ENCODE measurements at regions not wholly inside any gene's neighbourhood (a gene's known extent, or its start where the extent isn't known, plus 50 kb on each side); places are given as distances from the start of the nearest gene placed in this dataset.

DNA sequence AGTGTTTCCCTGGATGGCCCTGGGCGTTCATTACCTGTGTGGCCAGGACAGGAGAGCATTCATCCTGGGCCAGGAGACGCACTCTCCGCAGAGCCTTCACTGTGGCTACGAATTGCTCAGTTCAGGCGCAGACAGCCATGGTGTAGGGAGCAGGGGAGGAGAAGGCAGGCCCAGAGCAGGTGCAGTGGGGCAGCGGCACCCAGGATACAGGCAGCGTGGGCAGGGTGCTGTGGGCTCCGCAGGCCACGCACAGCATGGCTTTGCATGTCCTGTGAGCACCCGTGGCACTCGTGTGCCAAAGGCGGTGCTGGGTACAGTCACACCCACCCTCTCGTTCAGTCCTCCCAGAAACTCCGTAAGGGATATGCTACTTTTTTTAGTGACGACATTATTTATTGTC lies 124.2 kb upstream of the B3GAT1 start:
- H3K79me1 ChIP-seq (ENCODE audit: insufficient read depth, low read depth, low read length, poor library complexity, severe bottlenecking), result no peaks in the 10 kb centered on the region
- H4K91ac ChIP-seq (ENCODE audit: insufficient read length, low read depth, low read length), result no peak overlapping the region
- H4K5ac ChIP-seq (ENCODE audit: insufficient read length, low read depth, low read length), result no peak overlapping the region
- peak; percentile 16 for DNase-seq
- no peak overlapping the region for H2BK15ac ChIP-seq (ENCODE audit: low read depth, low read length)
- H3T11ph ChIP-seq (ENCODE audit: low read length), result no peak overlapping the region
- no peaks in the 10 kb centered on the region for H4K20me1 ChIP-seq (ENCODE audit: control insufficient read depth, insufficient read depth, insufficient read length)
- H2BK5ac ChIP-seq (ENCODE audit: insufficient read length, low read length), result no peak overlapping the region
- no peak overlapping the region for H3K18ac ChIP-seq (ENCODE audit: insufficient read length, low read depth, low read length)
- H3K56ac ChIP-seq (ENCODE audit: insufficient read length, low read depth, low read length), result no peak overlapping the region
- H3K4ac ChIP-seq (ENCODE audit: low read depth, low read length), result no peak overlapping the region
- WGBS (ENCODE audit: extremely low coverage, insufficient read length, low lambda C conversion rate), result no CpG with 5 or more reads among the region's 15 CpGs
- peak overlapping the region; percentile 2 for H4K8ac ChIP-seq (replicated peaks; ENCODE audit: insufficient read length, low read depth, low read length)
- H3K9ac ChIP-seq (ENCODE audit: extremely low read depth, insufficient read length, low read length), result no peak overlapping the region
- H3K23ac ChIP-seq (ENCODE audit: insufficient read length, low read depth, low read length), result no peak overlapping the region
- H3K27me3 ChIP-seq (ENCODE audit: insufficient read depth, low read length), result no peaks in the 10 kb centered on the region; the same call in 1 of the 2 replicates
- H2AK5ac ChIP-seq (ENCODE audit: insufficient read length, low read length), result no peak overlapping the region
- Mint-ChIP-seq H3K27me3 (ENCODE audit: low read depth) (peaks cover 7% of the 10 kb centered on the region), H3K9me3 (peaks cover 3 to 5% of the 10 kb centered on the region in 2 experiments; a peak in 4 of 5 replicates), H3K36me3 (ENCODE audit: insufficient read depth in 1 of 3, low read depth in 3 of 3) (peaks cover 0 to 3% (median 2%) of the 10 kb centered on the region in 3 experiments; a peak in 3 of 7 replicates), H3K27ac (no peak overlapping the region), H3K4me1 (peaks cover 6 to 14% of the 10 kb centered on the region in 2 experiments; a peak in 3 of 4 replicates), H3K4me3 (no peak overlapping the region)
- H3K4me1 ChIP-seq (ENCODE audit: insufficient read depth, low read length), result no peaks in the 10 kb centered on the region; the same call in 1 of the 2 replicates
- H3K9me3 ChIP-seq (ENCODE audit: control insufficient read depth, low read depth, low read length), result no peaks in the 10 kb centered on the region
- H2BK20ac ChIP-seq (ENCODE audit: low read depth, low read length, poor library complexity, severe bottlenecking), result no peak overlapping the region
- no peak overlapping the region for H2AFZ ChIP-seq (ENCODE audit: low read length)
- no peak overlapping the region for H2BK120ac ChIP-seq (ENCODE audit: low read depth, low read length, poor library complexity, severe bottlenecking)
- H3K27ac ChIP-seq (ENCODE audit: insufficient read length, low read depth, low read length), result no peak overlapping the region
- no peaks in the 10 kb centered on the region for H3K23me2 ChIP-seq (ENCODE audit: insufficient read length, low read depth, low read length, poor library complexity, severe bottlenecking)
- no peak overlapping the region for H3K14ac ChIP-seq (ENCODE audit: insufficient read depth, low read length)
- TF ChIP-seq, protein P1, sequence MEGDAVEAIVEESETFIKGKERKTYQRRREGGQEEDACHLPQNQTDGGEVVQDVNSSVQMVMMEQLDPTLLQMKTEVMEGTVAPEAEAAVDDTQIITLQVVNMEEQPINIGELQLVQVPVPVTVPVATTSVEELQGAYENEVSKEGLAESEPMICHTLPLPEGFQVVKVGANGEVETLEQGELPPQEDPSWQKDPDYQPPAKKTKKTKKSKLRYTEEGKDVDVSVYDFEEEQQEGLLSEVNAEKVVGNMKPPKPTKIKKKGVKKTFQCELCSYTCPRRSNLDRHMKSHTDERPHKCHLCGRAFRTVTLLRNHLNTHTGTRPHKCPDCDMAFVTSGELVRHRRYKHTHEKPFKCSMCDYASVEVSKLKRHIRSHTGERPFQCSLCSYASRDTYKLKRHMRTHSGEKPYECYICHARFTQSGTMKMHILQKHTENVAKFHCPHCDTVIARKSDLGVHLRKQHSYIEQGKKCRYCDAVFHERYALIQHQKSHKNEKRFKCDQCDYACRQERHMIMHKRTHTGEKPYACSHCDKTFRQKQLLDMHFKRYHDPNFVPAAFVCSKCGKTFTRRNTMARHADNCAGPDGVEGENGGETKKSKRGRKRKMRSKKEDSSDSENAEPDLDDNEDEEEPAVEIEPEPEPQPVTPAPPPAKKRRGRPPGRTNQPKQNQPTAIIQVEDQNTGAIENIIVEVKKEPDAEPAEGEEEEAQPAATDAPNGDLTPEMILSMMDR (conservative IDR thresholded peaks at IDR 0.05), result no peak
- H2BK12ac ChIP-seq (ENCODE audit: insufficient read length, low read depth, low read length), result no peak overlapping the region
- H3K4me2 ChIP-seq (ENCODE audit: insufficient read depth, insufficient read length, low read length), result no peak overlapping the region
- no peaks in the 10 kb centered on the region for H3K79me2 ChIP-seq (ENCODE audit: insufficient read depth, low read length)
